Ectodermal cell (in vitro differentiated cells): ENCODE measurements at regions not wholly inside any gene's neighbourhood (a gene's known extent, or its start where the extent isn't known, plus 50 kb on each side); places are given as distances from the start of the nearest gene placed in this dataset.

Source experiments
- H3K27ac ChIP-seq: 2 replicates; pipeline ENCODE4 v1.7.0; 2013; ENCODE audit warnings: mild to moderate bottlenecking, low read depth, low read length; ENCODE audit not compliant: insufficient read depth, poor library complexity, severe bottlenecking
- H3K27me3 ChIP-seq: 2 replicates; pipeline ENCODE4 v1.7.0; 2013; ENCODE audit warnings: mild to moderate bottlenecking, low read length; ENCODE audit not compliant: insufficient read depth, control insufficient read depth, poor library complexity, severe bottlenecking
- H3K36me3 ChIP-seq: one replicate; pipeline ENCODE4 v1.7.0; 2013; ENCODE audit warnings: low read length; ENCODE audit not compliant: control insufficient read depth, insufficient read depth
- H3K4me1 ChIP-seq: one replicate; pipeline ENCODE4 v1.7.0; 2013; ENCODE audit warnings: low read length; ENCODE audit not compliant: control insufficient read depth, insufficient read depth
- H3K4me3 ChIP-seq: 2 replicates; pipeline ENCODE4 v1.7.0; 2013; ENCODE audit warnings: low read depth, low read length, control low read depth; ENCODE audit not compliant: insufficient read depth
- H3K9me3 ChIP-seq: 2 replicates; pipeline ENCODE4 v1.7.0; 2013; ENCODE audit warnings: mild to moderate bottlenecking, low read length, moderate library complexity; ENCODE audit not compliant: control insufficient read depth
- WGBS, 2 experiments: methylation state at CpG; one replicate each; pipeline ENCODE4 v1.1.7; 2013; ENCODE audit warnings: missing lambda C conversion rate in 2 of 2; 5-methylcytosine and 5-hydroxymethylcytosine counted together

- Histone ChIP-seq H3K9me3 (no peaks in the 10 kb centered on the region), H3K36me3 (no peaks in the 10 kb centered on the region), H3K4me1 (no peaks in the 10 kb centered on the region), H3K4me3 (no peak overlapping the region), H3K27me3 (no peaks in the 10 kb centered on the region), H3K27ac (no peak overlapping the region)
These were observed 81.0 kb upstream of the ACVR2A start for GRCh38 chr2:147763861-147764260.

DNA sequence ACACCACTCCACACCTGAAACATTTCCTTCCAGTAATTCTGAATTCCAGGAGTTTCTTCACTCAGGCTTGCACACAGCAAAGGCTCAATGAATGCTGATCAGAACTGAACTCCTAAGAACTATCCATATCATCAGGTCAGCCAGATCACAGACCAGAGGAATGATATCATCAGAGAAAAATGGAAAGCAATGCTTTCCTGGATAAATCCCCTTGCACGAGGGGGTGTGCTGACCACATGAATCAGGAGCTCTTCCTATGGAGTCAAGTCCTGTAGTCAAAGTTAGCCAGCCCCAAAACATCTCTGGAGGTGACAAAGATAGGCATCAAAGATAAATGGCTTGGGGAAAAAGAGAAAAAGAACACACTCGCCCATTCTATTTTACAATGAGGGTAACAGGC lies 83.8 kb upstream of the ACVR2A start:
- Histone ChIP-seq H3K4me3 (no peak overlapping the region), H3K36me3 (no peaks in the 10 kb centered on the region), H3K9me3 (no peaks in the 10 kb centered on the region), H3K27me3 (no peaks in the 10 kb centered on the region), H3K4me1 (peaks cover 18% of the 10 kb centered on the region), H3K27ac (no peak overlapping the region)
- WGBS, 2 experiments = 88 to 97% methylated on average over 2 of the region's 2 CpGs

GRCh38 chr2:147759536-147759935 lies 85.3 kb upstream of the ACVR2A start:
- H3K36me3 ChIP-seq = no peaks in the 10 kb centered on the region
- H3K27me3 ChIP-seq = no peaks in the 10 kb centered on the region
- peaks cover 18% of the 10 kb centered on the region for H3K4me1 ChIP-seq
- H3K4me3 ChIP-seq = no peak overlapping the region
- H3K9me3 ChIP-seq = no peaks in the 10 kb centered on the region
- H3K27ac ChIP-seq = no peak overlapping the region
- WGBS, 2 experiments = 92 to 94% methylated on average over 3 of the region's 3 CpGs

DNA sequence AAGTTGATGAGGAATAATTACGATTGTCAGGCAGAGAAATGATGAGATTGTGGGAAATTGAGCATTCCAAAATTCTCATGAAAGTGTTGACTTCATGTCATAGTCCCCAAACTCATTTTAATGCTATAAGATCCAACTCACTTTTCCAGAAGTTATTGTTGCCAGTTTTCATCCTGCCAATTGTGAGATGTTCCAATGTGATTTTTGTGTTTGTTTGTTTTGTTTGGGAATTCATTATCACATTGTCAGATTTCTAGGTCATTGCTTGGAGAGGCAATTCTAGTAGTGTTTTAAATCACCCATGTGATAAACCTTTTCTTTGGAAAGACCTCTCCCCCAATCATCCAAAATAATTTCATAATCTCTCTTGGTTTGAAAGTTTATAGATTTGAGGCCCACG lies 86.0 kb upstream of the ACVR2A start:
- Histone ChIP-seq H3K27ac (no peak overlapping the region), H3K9me3 (no peaks in the 10 kb centered on the region), H3K36me3 (no peaks in the 10 kb centered on the region), H3K4me1 (peaks cover 18% of the 10 kb centered on the region), H3K4me3 (no peak overlapping the region), H3K27me3 (no peaks in the 10 kb centered on the region)
- 85 to 90% methylated on average over 1 to 2 of the region's 2 CpGs for WGBS, 2 experiments

GRCh38 chr2:147756069-147756468 lies 88.8 kb upstream of the ACVR2A start:
- no peaks in the 10 kb centered on the region for H3K27me3 ChIP-seq
- H3K9me3 ChIP-seq = no peaks in the 10 kb centered on the region
- H3K36me3 ChIP-seq = no peaks in the 10 kb centered on the region
- 48 to 53% methylated on average over 2 of the region's 2 CpGs for WGBS, 2 experiments
- H3K4me3 ChIP-seq = no peak overlapping the region
- peaks cover 18% of the 10 kb centered on the region for H3K4me1 ChIP-seq
- H3K27ac ChIP-seq = no peak overlapping the region

DNA sequence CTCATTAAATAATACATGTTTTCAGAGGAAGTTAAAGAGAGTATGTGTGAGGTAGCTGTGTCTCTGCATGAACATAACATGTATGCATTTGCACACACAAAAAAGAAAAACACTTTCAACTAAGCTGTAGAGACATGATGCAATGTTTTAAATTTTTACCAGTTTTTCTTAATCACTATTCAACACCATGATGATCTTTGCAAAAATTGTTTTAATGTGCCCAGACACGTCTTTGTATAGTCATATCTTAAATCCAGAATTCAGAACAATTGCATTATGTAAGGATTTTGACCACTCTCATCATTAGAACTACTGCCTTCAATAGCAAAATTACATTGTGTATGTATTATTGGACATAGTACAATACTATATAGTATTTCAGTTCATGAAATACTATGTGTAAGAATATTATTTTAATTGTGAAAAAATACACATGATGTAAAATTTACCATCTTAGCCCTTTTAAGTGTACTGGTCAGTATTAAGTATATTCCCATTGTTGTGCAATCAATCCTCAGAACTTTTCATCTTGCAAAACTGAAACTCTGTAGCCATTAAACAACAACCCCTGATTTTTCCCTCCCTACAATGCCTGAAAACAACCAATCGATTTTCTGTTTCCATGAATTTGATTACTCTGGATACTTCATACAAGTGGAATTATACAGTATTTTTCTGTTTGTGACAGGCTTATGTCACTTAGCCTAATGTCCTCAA lies 104.5 kb upstream of the ACVR2A start:
- 92 to 95% methylated on average over 2 of the region's 2 CpGs for WGBS, 2 experiments
- H3K27ac ChIP-seq = no peak overlapping the region

GRCh38 chr2:147739508-147739907 lies 105.3 kb upstream of the ACVR2A start:
- WGBS, 2 experiments = 50 to 81% methylated on average over 1 to 3 of the region's 3 CpGs
- H3K4me3 ChIP-seq = no peak overlapping the region

More for the DNA sequence above, 104.5 kb upstream of the ACVR2A start:
- no peaks in the 10 kb centered on the region for H3K9me3 ChIP-seq
- H3K4me1 ChIP-seq = no peaks in the 10 kb centered on the region
- no peak overlapping the region for H3K4me3 ChIP-seq
- no peaks in the 10 kb centered on the region for H3K27me3 ChIP-seq
- no peaks in the 10 kb centered on the region for H3K36me3 ChIP-seq

DNA sequence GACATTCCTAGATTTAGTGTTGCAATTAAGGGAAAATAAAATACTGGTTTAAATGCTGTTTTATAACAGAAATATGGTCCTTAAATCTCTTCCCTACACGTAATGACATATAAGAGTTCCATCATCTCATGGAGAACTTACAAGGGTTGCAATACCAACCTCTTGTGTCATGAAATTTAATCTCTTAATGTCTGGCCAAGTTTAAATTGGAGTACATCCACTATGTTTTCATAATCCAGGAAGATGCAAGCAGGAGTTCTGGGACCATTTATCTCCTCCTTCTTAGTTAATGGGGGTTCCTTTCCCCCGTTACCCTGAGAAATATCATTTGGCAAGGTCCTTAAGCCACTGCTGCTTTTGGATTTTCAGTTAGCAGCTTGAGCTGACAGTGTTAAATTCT lies 126.0 kb upstream of the ACVR2A start:
- Histone ChIP-seq H3K4me3 (no peak overlapping the region), H3K27me3 (no peaks in the 10 kb centered on the region), H3K36me3 (no peaks in the 10 kb centered on the region), H3K9me3 (no peaks in the 10 kb centered on the region), H3K4me1 (peaks cover 7% of the 10 kb centered on the region), H3K27ac (no peak overlapping the region)
- WGBS, 2 experiments = 93 to 96% methylated on average over 2 of the region's 2 CpGs

More at GRCh38 chr2:147739508-147739907, 105.3 kb upstream of the ACVR2A start:
- no peaks in the 10 kb centered on the region for H3K9me3 ChIP-seq
- H3K36me3 ChIP-seq = no peaks in the 10 kb centered on the region
- H3K4me1 ChIP-seq = no peaks in the 10 kb centered on the region
- H3K27ac ChIP-seq = no peak overlapping the region
- no peaks in the 10 kb centered on the region for H3K27me3 ChIP-seq

DNA sequence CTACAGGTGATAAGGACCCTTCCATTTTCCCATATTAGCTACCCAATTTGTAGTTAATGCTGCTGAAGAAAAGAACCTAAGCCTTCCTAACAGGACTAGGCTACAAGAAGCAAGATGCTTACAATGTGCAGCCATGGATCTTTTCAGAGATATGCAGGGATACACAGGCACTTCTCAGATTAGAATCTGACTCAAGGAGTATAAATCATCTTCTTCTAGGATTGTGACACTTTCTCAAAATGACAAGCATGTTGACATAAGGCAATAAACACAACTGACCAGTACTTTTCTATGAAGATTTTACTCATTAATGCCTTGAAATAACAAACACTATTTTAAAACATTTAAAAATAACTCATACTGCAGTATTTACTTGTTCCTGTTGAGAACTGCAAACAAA lies 127.9 kb upstream of the ACVR2A start:
- H3K4me3 ChIP-seq = no peak overlapping the region
- H3K27ac ChIP-seq = no peak overlapping the region
- no peaks in the 10 kb centered on the region for H3K27me3 ChIP-seq
- H3K4me1 ChIP-seq = no peaks in the 10 kb centered on the region
- H3K36me3 ChIP-seq = no peaks in the 10 kb centered on the region
- no peaks in the 10 kb centered on the region for H3K9me3 ChIP-seq

- H3K27ac ChIP-seq = no peak overlapping the region
- no peak overlapping the region for H3K4me3 ChIP-seq
- no peaks in the 10 kb centered on the region for H3K27me3 ChIP-seq
- no peaks in the 10 kb centered on the region for H3K36me3 ChIP-seq
- H3K4me1 ChIP-seq = no peaks in the 10 kb centered on the region
- no peaks in the 10 kb centered on the region for H3K9me3 ChIP-seq
These were observed 129.0 kb upstream of the ACVR2A start for GRCh38 chr2:147715807-147716206.

GRCh38 chr2:147714582-147714981 lies 130.2 kb upstream of the ACVR2A start:
- Histone ChIP-seq H3K36me3 (no peaks in the 10 kb centered on the region), H3K4me1 (no peaks in the 10 kb centered on the region), H3K9me3 (no peaks in the 10 kb centered on the region), H3K27me3 (no peaks in the 10 kb centered on the region), H3K4me3 (no peak overlapping the region), H3K27ac (no peak overlapping the region)
- 98 to 100% methylated on average over 3 of the region's 3 CpGs for WGBS, 2 experiments
